Esophagus muscularis mucosa (tissue), 4 donors: ENCODE measurements at regions not wholly inside any gene's neighbourhood (a gene's known extent, or its start where the extent isn't known, plus 50 kb on each side); places are given as distances from the start of the nearest gene placed in this dataset.

Experiments
- DNase-seq: peaks from one replicate; pipeline ENCODE4 v3.0.0-alpha.2; 2017; ENCODE audit errors: extremely low spot score
- H3K27ac ChIP-seq, 4 donors: fragments of 200-600 bp; sonication (generic); replicated peaks in 1 of 4; 1 replicate in 3 of 4; 2 replicates in 1 of 4; pipeline ENCODE4 v1.5.1; 2016 to 2019; ENCODE audit warnings: mild to moderate bottlenecking in 1 of 4
- H3K27me3 ChIP-seq, 4 donors: fragments of 200-600 bp; sonication (generic); one replicate each; pipeline versions ENCODE4 v1.5.1 to v1.6.0; 2016 to 2019
- H3K36me3 ChIP-seq, 4 donors: fragments of 200-600 bp; sonication (generic); one replicate each; pipeline ENCODE4 v1.5.1; 2016 to 2019
- H3K4me1 ChIP-seq, 4 donors: fragments of 200-600 bp; sonication (generic); one replicate each; pipeline ENCODE4 v1.5.1; 2016 to 2019
- H3K4me3 ChIP-seq, 4 donors: fragments of 200-600 bp; sonication (generic); 1 replicate in 2 of 4; 2 replicates in 2 of 4; pipeline ENCODE4 v1.5.1; 2016 to 2019; ENCODE audit warnings: mild to moderate bottlenecking in 4 of 4, moderate library complexity in 1 of 4
- H3K9me3 ChIP-seq, 4 donors: fragments of 200-600 bp; sonication (generic); 1 replicate in 3 of 4; 2 replicates in 1 of 4; pipeline ENCODE4 v1.5.1; 2016 to 2019
- CTCF ChIP-seq, 3 experiments: fragments of 200-600 bp in 2 of 3; fragments of 450-650 bp in 1 of 3; sonication (generic) in 2 of 3; IDR thresholded peaks; one replicate each; pipeline ENCODE4 v1.5.1; 2017 to 2019; ENCODE audit warnings: antibody characterized with exemption in 3 of 3, mild to moderate bottlenecking in 2 of 3, moderate library complexity in 1 of 3
- EP300 ChIP-seq: sonication (generic); formaldehyde crosslinking; IDR thresholded peaks from one replicate; pipeline ENCODE4 v1.6.1; 2017; ENCODE audit warnings: antibody characterized with exemption
- POLR2A ChIP-seq: fragments of 450-650 bp; IDR thresholded peaks from one replicate; pipeline ENCODE4 v1.6.1; 2017; ENCODE audit warnings: antibody characterized with exemption, moderate library complexity, mild to moderate bottlenecking, low read depth
- POLR2AphosphoS5 ChIP-seq, 2 donors: sonication (generic); formaldehyde crosslinking; IDR thresholded peaks; one replicate each; pipeline ENCODE4 v1.6.1; 2017; ENCODE audit warnings: antibody characterized with exemption in 2 of 2
- WGBS: methylation state at CpG from one replicate; pipeline ENCODE4 v1.1.5; 2018; 5-methylcytosine and 5-hydroxymethylcytosine counted together
- intact Hi-C: fragments of 100-400 bp; cut with DNase I; formaldehyde crosslinking; loops from one replicate; pipeline ENCODE4 v1.15.1; 2023

GRCh38 chr12:81949416-81949815, 190.3 kb upstream of the PPFIA2 start:
- no peak for DNase-seq
- TF ChIP-seq POLR2A (no peak), POLR2AphosphoS5 (IDR thresholded peaks at IDR 0.05) (no peak), EP300 (no peak), CTCF (IDR thresholded peaks at IDR 0.05) (no peak)
- no peak overlapping the region for H3K27ac ChIP-seq
- H3K4me1 ChIP-seq, result no peaks in the 10 kb centered on the region
- no peaks in the 10 kb centered on the region for H3K27me3 ChIP-seq
- WGBS, result 70% methylated on average over 2 of the region's 2 CpGs
- H3K4me3 ChIP-seq, result no peak overlapping the region
- no peaks in the 10 kb centered on the region for H3K36me3 ChIP-seq
- intact Hi-C loops, result no loop called here
- H3K9me3 ChIP-seq, result no peaks in the 10 kb centered on the region

- Histone ChIP-seq H3K36me3 (no peaks in the 10 kb centered on the region), H3K27me3 (no peaks in the 10 kb centered on the region), H3K27ac (no peak overlapping the region), H3K4me1 (no peaks in the 10 kb centered on the region), H3K9me3 (no peaks in the 10 kb centered on the region), H3K4me3 (no peak overlapping the region)
- DNase-seq, result no peak
- WGBS, result 63% methylated on average over 2 of the region's 2 CpGs
- no peak for TF ChIP-seq POLR2AphosphoS5 (IDR thresholded peaks at IDR 0.05)
- TF ChIP-seq CTCF (IDR thresholded peaks at IDR 0.05), result no peak
- TF ChIP-seq POLR2A, result no peak
- no peak for TF ChIP-seq EP300
- intact Hi-C loops, result no loop called here
These were observed 185.7 kb upstream of the PPFIA2 start for GRCh38 chr12:81944886-81945285.

GRCh38 chr12:81942594-81942993, 183.4 kb upstream of the PPFIA2 start:
- no peaks in the 10 kb centered on the region for H3K27me3 ChIP-seq
- no peak overlapping the region for H3K27ac ChIP-seq
- 50% methylated on average over 4 of the region's 4 CpGs for WGBS
- no peaks in the 10 kb centered on the region for H3K9me3 ChIP-seq
- H3K36me3 ChIP-seq, result no peaks in the 10 kb centered on the region
- H3K4me1 ChIP-seq, result no peaks in the 10 kb centered on the region
- intact Hi-C loops, result no loop called here
- no peak for DNase-seq
- TF ChIP-seq POLR2AphosphoS5 (IDR thresholded peaks at IDR 0.05) (no peak), CTCF (IDR thresholded peaks at IDR 0.05) (no peak), EP300 (no peak), POLR2A (no peak)
- H3K4me3 ChIP-seq, result no peak overlapping the region

- no peaks in the 10 kb centered on the region for H3K9me3 ChIP-seq
These were observed 170.9 kb upstream of the PPFIA2 start for GRCh38 chr12:81930037-81930436.

More at GRCh38 chr12:81930037-81930436, 170.9 kb upstream of the PPFIA2 start:
- Histone ChIP-seq H3K4me3 (no peak overlapping the region), H3K36me3 (no peaks in the 10 kb centered on the region), H3K27me3 (no peaks in the 10 kb centered on the region), H3K27ac (no peak overlapping the region), H3K4me1 (no peaks in the 10 kb centered on the region)
- DNase-seq, result no peak
- TF ChIP-seq CTCF (IDR thresholded peaks at IDR 0.05), result no peak
- 77% methylated on average over 2 of the region's 2 CpGs for WGBS
- intact Hi-C loops, result no loop called here
